ENCODE measurements at regions not wholly inside any gene's neighbourhood (a gene's known extent, or its start where the extent isn't known, plus 50 kb on each side); places are given as distances from the start of the nearest gene placed in this dataset.

DNA sequence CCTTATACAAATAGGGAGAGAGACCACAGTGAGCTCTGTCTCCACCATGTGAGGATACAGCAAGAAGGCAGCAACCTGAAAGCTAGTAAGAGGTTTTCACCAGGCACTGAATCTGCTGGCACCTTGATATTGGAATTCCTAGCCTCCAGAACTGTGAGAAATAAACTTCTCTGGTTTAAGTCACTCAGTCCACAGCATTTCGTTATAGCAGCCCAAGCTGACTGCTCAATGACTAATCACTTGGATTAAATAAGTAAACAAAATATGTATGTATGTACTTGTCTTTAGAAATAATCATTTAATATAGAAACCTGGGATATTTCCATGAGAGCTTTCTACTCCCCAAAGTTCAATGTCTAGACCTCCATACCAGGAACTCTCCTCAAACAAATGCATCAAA is 162.0 kb downstream of the IMPG2 start:
- no peaks in the 10 kb centered on the region for H3K27me3 ChIP-seq (ENCODE audit: insufficient read depth in 3 of 3, low read length in 2 of 3)
- TF ChIP-seq, protein P1, sequence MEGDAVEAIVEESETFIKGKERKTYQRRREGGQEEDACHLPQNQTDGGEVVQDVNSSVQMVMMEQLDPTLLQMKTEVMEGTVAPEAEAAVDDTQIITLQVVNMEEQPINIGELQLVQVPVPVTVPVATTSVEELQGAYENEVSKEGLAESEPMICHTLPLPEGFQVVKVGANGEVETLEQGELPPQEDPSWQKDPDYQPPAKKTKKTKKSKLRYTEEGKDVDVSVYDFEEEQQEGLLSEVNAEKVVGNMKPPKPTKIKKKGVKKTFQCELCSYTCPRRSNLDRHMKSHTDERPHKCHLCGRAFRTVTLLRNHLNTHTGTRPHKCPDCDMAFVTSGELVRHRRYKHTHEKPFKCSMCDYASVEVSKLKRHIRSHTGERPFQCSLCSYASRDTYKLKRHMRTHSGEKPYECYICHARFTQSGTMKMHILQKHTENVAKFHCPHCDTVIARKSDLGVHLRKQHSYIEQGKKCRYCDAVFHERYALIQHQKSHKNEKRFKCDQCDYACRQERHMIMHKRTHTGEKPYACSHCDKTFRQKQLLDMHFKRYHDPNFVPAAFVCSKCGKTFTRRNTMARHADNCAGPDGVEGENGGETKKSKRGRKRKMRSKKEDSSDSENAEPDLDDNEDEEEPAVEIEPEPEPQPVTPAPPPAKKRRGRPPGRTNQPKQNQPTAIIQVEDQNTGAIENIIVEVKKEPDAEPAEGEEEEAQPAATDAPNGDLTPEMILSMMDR (IDR thresholded peaks at IDR 0.05), result no peak

DNA sequence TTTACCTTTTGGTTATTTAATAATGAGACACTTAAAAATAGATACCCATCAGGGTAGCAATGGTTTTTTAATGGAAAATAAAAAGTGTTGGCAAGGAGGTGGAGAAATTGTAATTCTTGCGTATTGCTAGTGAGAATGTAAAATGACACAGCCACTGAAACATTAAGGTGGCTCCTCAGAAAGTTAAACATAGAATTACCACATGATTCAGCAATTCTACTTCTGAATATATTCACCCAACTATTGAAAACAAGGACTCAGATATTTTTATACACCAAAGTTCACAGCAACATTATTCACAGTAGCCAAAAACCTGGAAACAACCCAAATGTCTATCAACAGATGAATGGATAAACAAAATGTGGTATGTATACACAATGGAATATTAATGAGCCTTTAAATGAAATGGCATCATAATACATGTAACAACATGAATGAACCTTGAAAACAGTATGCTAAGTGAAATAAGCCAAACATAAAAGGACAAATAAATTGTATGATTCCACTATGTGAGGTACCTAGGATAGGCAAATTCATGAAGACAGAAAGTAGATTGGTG is 163.5 kb downstream of the IMPG2 start:
- DNase-seq (no peak), ATAC-seq (no peak)
- Histone ChIP-seq H3K4me1 (peaks cover 6% of the 10 kb centered on the region), H3K9me3 (no peaks in the 10 kb centered on the region), H3K27me3 (ENCODE audit: insufficient read depth in 3 of 3, low read length in 2 of 3) (no peaks in the 10 kb centered on the region), H3K27ac (no peak overlapping the region), H3K4me3 (no peak overlapping the region), H3K36me3 (ENCODE audit: insufficient read depth in 1 of 2, low read depth in 1 of 2) (no peaks in the 10 kb centered on the region)
- TF ChIP-seq, protein P1 (IDR thresholded peaks at IDR 0.05), result no peak
- intact Hi-C loops (cut with DNase I), result no loop called here
- WGBS, 3 donors, result 70 to 95% (median 83%) methylated on average over 1 of the region's 1 CpG

More for the DNA sequence above, 162.0 kb downstream of the IMPG2 start:
- Histone ChIP-seq H3K9me3 (no peaks in the 10 kb centered on the region), H3K4me1 (peaks cover 6% of the 10 kb centered on the region), H3K4me3 (no peak overlapping the region), H3K36me3 (ENCODE audit: insufficient read depth in 1 of 2, low read depth in 1 of 2) (no peaks in the 10 kb centered on the region), H3K27ac (no peak overlapping the region)
- ATAC-seq, result no peak
- no peak for DNase-seq
- 0 to 34% (median 0%) methylated on average over 1 of the region's 1 CpG for WGBS, 3 donors
- intact Hi-C loops (cut with DNase I), result no loop called here

DNA sequence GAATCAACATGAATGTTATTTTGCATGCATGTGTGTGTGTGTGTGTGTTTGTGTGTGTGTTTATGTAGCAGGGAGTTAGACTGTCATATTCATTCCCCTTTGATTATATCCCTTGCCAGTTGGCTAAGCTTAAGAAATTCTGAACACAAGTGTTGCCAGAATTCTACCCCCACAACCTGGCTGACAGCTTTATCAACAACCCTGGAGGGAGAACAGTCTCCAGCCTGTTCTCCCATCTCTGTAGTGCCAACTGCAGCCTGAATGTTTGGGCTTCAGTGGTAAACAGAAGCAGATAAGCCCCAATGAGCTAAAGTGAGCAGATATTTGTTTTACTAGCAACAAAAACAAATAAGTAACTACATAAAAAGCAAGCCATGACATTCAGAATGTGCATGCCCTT is 162.6 kb upstream of the ABI3BP start:
- Histone ChIP-seq H3K27me3 (ENCODE audit: insufficient read depth in 3 of 3, low read length in 2 of 3) (no peaks in the 10 kb centered on the region), H3K36me3 (ENCODE audit: insufficient read depth in 1 of 2, low read depth in 1 of 2) (no peaks in the 10 kb centered on the region), H3K27ac (no peak overlapping the region), H3K9me3 (no peaks in the 10 kb centered on the region), H3K4me1 (peaks cover 6% of the 10 kb centered on the region), H3K4me3 (no peak overlapping the region)
- no peak for DNase-seq
- intact Hi-C loops (cut with DNase I), result no loop called here
- TF ChIP-seq, protein P1 (IDR thresholded peaks at IDR 0.05), result no peak
- ATAC-seq, result no peak

DNA sequence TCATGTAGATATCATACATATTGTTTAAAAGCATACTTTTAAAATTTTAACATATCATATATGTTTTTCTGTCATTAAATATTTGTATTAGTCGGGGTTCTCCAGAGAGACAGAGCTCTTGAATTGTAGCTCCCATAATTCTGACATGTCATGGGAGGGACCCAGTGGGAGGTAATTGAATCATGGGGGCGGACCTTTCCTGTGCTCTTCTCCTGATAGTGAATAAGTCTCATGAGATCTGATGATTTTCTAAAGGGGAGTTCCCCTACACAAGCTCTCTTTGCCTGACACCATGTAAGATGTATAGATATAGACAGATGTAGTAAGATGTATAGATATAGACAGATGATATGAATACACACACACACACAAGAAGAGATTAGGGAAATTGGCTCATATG is 161.2 kb upstream of the ABI3BP start:
- Histone ChIP-seq H3K27me3 (ENCODE audit: insufficient read depth in 3 of 3, low read length in 2 of 3) (no peaks in the 10 kb centered on the region), H3K9me3 (no peaks in the 10 kb centered on the region), H3K4me3 (no peak overlapping the region), H3K36me3 (ENCODE audit: insufficient read depth in 1 of 2, low read depth in 1 of 2) (no peaks in the 10 kb centered on the region), H3K4me1 (peaks cover 6% of the 10 kb centered on the region), H3K27ac (no peak overlapping the region)
- intact Hi-C loops (cut with DNase I), result no loop called here
- WGBS, 3 donors, result 87 to 94% (median 94%) methylated on average over 2 of the region's 2 CpGs
- TF ChIP-seq, protein P1 (IDR thresholded peaks at IDR 0.05), result no peak
- ATAC-seq (no peak), DNase-seq (no peak)

DNA sequence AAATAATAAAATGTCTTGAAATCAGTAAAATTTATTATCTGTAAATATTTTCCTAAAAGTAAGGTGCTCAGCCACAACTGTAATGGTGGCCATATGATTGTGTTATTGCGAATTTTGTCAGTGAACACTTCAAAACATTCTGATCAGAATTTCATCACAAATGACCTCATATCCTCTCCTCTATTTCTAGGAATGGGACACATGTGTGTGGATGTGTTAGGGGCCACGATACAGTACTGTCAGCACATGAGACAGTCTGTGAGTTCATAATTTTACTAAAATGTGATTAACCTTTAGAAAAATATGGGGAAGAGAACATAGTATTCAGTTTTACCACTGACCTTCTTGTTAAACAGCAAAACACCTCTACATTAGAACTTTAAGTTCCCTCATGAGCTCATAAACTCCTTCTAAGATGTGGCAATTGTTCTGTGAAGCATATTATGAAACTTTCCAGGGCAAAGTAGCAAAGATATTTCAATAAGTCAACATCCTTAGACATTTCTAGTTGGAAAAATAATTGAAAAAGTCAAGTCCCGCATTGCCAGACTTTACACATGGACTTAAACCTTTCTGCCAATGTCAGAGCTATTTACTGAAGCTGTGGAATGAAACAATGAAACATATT is 158.2 kb upstream of the ABI3BP start:
- ATAC-seq, result no peak
- intact Hi-C loops (cut with DNase I), result no loop called here
- no peaks in the 10 kb centered on the region for H3K9me3 ChIP-seq
- no peaks in the 10 kb centered on the region for H3K27me3 ChIP-seq (ENCODE audit: insufficient read depth in 3 of 3, low read length in 2 of 3)
- H3K4me3 ChIP-seq, result no peak overlapping the region
- H3K36me3 ChIP-seq (ENCODE audit: insufficient read depth in 1 of 2, low read depth in 1 of 2), result no peaks in the 10 kb centered on the region
- WGBS, 3 donors, result 78 to 87% (median 85%) methylated on average over 3 of the region's 3 CpGs
- TF ChIP-seq, protein P1 (IDR thresholded peaks at IDR 0.05), result no peak
- no peak overlapping the region for H3K27ac ChIP-seq
- peaks cover under 1% of the 10 kb centered on the region for H3K4me1 ChIP-seq
- DNase-seq, result no peak

All from psoas muscle (tissue), 7 donors.